ENCODE measurements at regions not wholly inside any gene's neighbourhood (a gene's known extent, or its start where the extent isn't known, plus 50 kb on each side); places are given as distances from the start of the nearest gene placed in this dataset.
"Not testable (repeated sequence)": the region's sequence is repeated elsewhere in the genome, so short reads cannot be mapped to it uniquely, and the experiment has no call there.

DNA sequence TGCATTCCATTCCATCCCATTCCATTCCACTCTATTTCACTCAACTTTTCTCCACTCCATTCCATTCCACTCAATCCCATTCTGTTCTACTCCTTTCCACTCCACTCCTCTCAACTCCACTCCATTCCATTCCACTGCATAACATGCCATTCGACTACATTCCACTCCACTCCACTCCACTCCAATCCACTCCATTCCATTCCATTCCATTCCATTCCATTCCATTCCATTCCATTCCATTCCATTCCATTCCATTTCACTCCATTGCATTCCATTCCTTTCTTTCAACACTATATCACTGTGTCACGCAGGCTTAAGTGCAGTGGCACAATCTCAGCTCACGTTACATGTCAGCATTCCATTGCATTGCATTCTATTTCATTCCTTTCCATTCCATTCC is 1430.4 kb downstream of the TSPY10 start:
- not testable (repeated sequence) for H3K27me3 Mint-ChIP-seq, H3K4me1 Mint-ChIP-seq
- peaks cover 13% of the 10 kb centered on the region for H3K36me3 Mint-ChIP-seq (ENCODE audit: low read depth)

DNA sequence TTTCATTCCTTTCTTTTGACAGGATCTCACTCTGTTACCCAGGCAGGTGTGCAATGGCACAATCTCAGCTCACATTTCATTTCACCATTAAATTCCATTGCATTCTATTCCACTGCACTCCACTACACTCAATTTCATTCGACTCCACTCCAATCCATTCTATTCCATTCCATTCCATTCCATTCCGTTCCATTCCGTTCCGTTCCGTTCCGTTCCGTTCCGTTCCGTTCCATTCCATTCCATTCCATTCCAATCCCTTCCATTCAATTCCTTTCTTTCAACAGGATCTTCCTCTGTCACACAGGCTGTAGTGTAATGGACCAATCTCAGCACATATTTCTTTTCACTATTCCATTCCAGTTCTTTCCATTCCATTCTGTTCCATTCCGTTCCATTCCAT is 1445.7 kb downstream of the TSPY10 start:
- intact Hi-C loops (cut with micrococcal nuclease), result no loop called here
- H3K4me1 Mint-ChIP-seq, result no peaks in the 10 kb centered on the region
- H3K36me3 Mint-ChIP-seq (ENCODE audit: low read depth), result peaks cover 33% of the 10 kb centered on the region
- peaks cover 83% of the 10 kb centered on the region for H3K9me3 Mint-ChIP-seq
- H3K27ac Mint-ChIP-seq, result no peak overlapping the region
- no peak for DNase-seq
- no peak overlapping the region for H3K4me3 Mint-ChIP-seq
- no peaks in the 10 kb centered on the region for H3K27me3 Mint-ChIP-seq

More for the DNA sequence above, 1430.4 kb downstream of the TSPY10 start:
- peaks cover 71% of the 10 kb centered on the region for H3K9me3 Mint-ChIP-seq
- H3K27ac Mint-ChIP-seq; intact Hi-C loops (cut with micrococcal nuclease); H3K4me3 Mint-ChIP-seq; DNase-seq: not testable (repeated sequence)

DNA sequence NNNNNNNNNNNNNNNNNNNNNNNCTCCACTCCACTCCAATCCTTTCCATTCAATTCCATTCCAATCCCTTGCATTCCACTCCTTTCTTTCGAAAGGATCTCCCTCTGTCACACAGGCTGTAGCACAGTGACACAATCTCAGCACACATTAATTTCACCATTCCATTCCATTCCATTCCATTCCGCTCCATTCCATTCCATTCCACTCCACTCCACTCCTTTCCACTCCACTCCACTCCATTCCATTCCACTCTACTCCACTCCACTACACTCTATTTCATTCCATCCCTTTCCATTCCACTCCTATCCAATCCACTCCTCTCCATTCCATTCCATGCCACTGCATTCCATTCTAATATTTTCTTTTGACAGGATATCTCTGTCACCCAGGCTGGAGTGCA is 1459.0 kb downstream of the TSPY10 start:
- H3K36me3 Mint-ChIP-seq (ENCODE audit: low read depth), result peaks cover 38% of the 10 kb centered on the region
- H3K27me3 Mint-ChIP-seq, result no peaks in the 10 kb centered on the region

DNA sequence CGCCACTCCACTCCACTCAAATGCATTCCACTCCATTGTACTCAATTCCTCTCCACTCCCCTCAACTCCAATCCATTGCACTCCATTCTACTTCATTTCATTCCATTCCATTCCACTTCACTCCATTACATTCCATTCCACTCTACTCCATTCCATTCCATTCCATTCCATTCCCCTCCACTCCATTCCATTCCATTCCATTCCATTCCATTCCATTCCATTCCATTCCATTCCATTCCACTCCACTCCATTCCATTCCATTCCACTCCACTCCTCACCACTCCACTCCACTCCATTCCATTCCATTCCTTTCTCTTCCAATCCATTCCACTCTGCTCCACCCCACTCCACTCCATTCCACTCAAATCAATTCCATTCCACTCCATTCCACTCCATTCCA is 1459.9 kb downstream of the TSPY10 start:
- intact Hi-C loops (cut with micrococcal nuclease), result no loop called here
- peaks cover 33% of the 10 kb centered on the region for H3K36me3 Mint-ChIP-seq (ENCODE audit: low read depth)
- H3K27me3 Mint-ChIP-seq, result no peaks in the 10 kb centered on the region
- DNase-seq, result no peak
- H3K9me3 Mint-ChIP-seq, result peaks cover 86% of the 10 kb centered on the region
- no peak overlapping the region for H3K27ac Mint-ChIP-seq
- no peaks in the 10 kb centered on the region for H3K4me1 Mint-ChIP-seq
- H3K4me3 Mint-ChIP-seq, result no peak overlapping the region

More for the DNA sequence above, 1459.0 kb downstream of the TSPY10 start:
- intact Hi-C loops (cut with micrococcal nuclease), result no loop called here
- no peaks in the 10 kb centered on the region for H3K4me1 Mint-ChIP-seq
- no peak for DNase-seq
- H3K27ac Mint-ChIP-seq, result no peak overlapping the region
- H3K4me3 Mint-ChIP-seq, result no peak overlapping the region
- peaks cover 88% of the 10 kb centered on the region for H3K9me3 Mint-ChIP-seq

DNA sequence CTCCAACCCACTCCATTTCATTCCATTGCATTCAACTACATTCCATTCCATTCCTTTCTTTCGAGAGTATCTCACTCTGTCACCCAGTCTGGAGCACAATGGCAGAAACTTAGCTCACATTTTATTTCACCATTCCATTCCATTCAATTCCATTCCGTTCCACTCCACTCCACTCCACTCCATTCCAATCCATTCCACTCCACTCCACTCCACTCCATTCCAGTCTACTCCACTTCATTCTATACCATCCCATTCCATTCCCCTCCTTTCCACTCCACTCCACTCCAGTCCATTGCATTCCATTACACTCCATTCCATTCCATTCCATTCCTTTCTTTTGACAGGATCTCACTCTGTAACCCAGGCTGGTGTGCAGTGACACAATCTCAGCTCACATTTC is 1466.3 kb downstream of the TSPY10 start:
- Mint-ChIP-seq H3K27me3 (no peaks in the 10 kb centered on the region), H3K27ac (no peak overlapping the region), H3K9me3 (peaks cover 64% of the 10 kb centered on the region), H3K4me3 (no peak overlapping the region), H3K36me3 (ENCODE audit: low read depth) (peaks cover 24% of the 10 kb centered on the region), H3K4me1 (no peaks in the 10 kb centered on the region)
- DNase-seq, result no peak
- intact Hi-C loops (cut with micrococcal nuclease), result no loop called here

DNA sequence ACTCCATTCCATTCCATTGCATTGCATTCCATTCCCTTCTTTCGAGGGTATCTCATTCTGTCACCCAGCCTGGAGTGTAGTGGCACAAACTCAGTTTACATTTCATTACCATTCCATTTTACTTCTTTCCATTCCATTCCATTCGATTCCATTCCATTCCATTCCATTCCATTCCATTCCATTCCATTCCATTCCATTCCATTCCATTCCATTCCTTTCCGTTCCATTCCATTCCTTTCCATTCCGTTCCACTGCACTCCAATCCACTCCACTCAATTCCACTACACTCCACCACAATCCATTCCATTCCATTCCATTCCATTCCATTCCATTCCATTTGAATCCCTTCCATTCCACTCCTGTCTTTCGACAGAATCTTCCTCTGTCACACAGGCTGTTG is 1472.0 kb downstream of the TSPY10 start:
- H3K9me3 Mint-ChIP-seq, result peaks cover 51% of the 10 kb centered on the region

DNA sequence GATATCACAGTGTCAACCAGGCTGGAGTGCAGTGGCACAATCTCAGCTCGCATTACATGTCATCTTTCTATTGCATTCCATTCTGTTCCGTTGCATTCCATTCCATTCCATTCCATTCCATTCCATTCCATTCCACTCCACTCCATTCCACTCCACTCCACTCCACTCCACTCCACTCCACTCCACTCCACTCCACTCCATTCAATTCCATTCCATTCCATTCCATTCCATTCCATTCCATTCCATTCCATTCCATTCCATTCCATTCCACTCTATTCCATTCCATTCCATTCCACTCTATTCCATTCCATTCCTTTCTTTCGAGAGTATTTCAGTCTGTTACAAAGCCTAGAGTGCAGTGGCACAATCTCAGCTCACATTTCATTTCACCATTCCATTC is 1486.5 kb downstream of the TSPY10 start:
- H3K27me3 Mint-ChIP-seq; H3K4me1 Mint-ChIP-seq; H3K27ac Mint-ChIP-seq; H3K36me3 Mint-ChIP-seq (ENCODE audit: low read depth); intact Hi-C loops (cut with micrococcal nuclease); DNase-seq; H3K4me3 Mint-ChIP-seq: not testable (repeated sequence)
- peaks cover 72% of the 10 kb centered on the region for H3K9me3 Mint-ChIP-seq

More for the DNA sequence above, 1472.0 kb downstream of the TSPY10 start:
- intact Hi-C loops (cut with micrococcal nuclease); H3K27ac Mint-ChIP-seq; H3K4me3 Mint-ChIP-seq; H3K27me3 Mint-ChIP-seq; H3K4me1 Mint-ChIP-seq: not testable (repeated sequence)
- peaks cover 12% of the 10 kb centered on the region for H3K36me3 Mint-ChIP-seq (ENCODE audit: low read depth)
- DNase-seq, result peak; percentile 37

DNA sequence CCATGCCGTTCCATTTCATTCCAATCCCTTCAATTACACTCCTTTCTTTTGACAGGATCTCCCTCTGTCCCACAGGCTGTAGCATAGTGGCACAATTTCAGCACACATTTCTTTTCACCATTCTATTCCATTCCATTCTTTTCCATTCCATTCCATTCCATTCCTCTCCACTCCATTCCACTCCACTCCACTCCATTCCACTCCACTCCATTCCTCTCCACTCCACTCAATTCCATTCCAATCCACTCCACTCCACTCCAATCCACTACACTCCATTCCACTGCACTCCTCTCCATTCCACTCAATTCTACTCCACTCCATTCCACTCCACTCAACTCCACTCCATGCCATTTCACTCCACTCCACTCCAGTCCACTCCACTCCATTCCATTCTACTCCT is 1495.1 kb downstream of the TSPY10 start:
- no peak for DNase-seq
- H3K9me3 Mint-ChIP-seq, result peaks cover 81% of the 10 kb centered on the region
- intact Hi-C loops (cut with micrococcal nuclease), result no loop called here
- no peaks in the 10 kb centered on the region for H3K4me1 Mint-ChIP-seq
- no peak overlapping the region for H3K27ac Mint-ChIP-seq
- peaks cover 12% of the 10 kb centered on the region for H3K36me3 Mint-ChIP-seq (ENCODE audit: low read depth)
- no peaks in the 10 kb centered on the region for H3K27me3 Mint-ChIP-seq
- no peak overlapping the region for H3K4me3 Mint-ChIP-seq

DNA sequence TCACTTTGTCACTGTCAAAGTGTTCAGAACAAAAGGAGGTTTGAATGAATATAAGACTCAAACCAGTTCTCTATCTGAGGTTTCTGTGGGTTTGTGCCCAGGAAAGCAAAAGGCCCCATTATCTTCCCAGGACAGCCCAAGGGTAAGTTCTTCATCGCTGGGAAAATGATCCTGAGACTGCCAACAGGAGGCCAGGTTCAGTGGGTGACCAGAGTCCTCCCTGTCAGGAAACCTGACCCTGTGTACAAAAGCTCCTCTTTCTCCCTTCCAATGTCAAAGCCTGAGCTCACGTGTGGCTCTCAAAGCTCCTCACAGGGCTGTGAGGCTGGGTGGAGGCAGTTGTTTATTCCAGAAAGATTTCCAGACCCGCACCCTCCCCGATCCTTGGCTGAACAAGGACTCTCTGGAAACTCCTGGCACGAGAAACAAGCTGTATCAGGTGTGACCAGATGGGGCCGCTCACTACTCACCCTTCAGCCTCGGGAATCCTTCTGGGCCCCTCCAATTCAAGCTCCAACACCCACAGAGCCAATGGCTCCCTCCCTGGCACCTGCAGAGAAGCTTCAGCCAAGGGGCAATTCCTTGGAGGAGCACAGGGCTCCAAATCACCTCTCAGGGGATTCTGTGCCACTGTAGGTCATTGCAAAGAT is 1516.7 kb downstream of the TSPY10 start:
- DNase-seq, result no peak
- intact Hi-C loops (cut with micrococcal nuclease), result no loop called here
- H3K27ac Mint-ChIP-seq, result no peak overlapping the region
- peaks cover 25% of the 10 kb centered on the region for H3K9me3 Mint-ChIP-seq
- H3K36me3 Mint-ChIP-seq (ENCODE audit: low read depth), result peaks cover 2% of the 10 kb centered on the region
- no peak overlapping the region for H3K4me3 Mint-ChIP-seq
- no peaks in the 10 kb centered on the region for H3K4me1 Mint-ChIP-seq
- no peaks in the 10 kb centered on the region for H3K27me3 Mint-ChIP-seq

DNA sequence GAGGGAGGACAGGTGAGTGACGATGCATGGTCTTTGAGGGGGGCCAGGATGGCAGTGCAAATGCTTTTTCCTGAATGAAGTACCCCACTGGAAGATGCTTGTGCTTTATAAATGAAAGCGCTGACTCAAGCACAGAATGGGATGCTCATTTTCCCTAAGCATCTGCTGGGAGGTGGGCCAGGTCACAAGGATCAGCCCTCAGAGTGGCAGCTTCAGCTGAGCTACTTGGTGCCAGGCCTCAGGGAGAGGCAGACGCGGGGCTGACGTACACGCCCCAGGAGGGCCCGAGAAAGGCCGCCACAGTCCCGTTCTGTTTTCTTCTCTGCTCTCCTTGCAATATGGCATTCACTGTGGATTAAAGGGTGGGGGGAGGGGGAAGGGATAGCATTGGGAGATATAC is 1535.8 kb downstream of the TSPY10 start:
- peaks cover 3% of the 10 kb centered on the region for H3K9me3 Mint-ChIP-seq
- no peak overlapping the region for H3K4me3 Mint-ChIP-seq
- no peaks in the 10 kb centered on the region for H3K36me3 Mint-ChIP-seq (ENCODE audit: low read depth)
- no peak for DNase-seq
- no peaks in the 10 kb centered on the region for H3K27me3 Mint-ChIP-seq
- intact Hi-C loops (cut with micrococcal nuclease), result no loop called here
- no peak overlapping the region for H3K27ac Mint-ChIP-seq
- no peaks in the 10 kb centered on the region for H3K4me1 Mint-ChIP-seq

DNA sequence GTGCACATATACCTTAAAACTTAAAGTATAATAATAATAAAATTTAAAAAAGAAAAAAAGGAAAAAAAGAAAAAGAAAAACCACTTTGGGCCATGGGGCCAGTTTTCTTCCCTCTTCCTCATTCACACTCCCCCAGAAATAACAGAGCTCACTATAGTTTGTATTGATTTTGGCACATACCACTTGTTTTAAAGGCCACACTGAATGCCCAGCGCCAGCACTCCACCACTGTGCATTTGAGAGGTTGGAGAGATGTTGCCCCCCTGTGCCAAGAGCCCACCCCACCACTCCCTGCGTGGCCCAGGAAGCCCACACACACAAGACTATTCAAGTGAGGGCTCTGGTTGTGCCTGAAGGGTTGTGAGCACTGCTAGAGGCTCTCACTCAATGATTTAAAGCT is 1536.3 kb downstream of the TSPY10 start:
- H3K36me3 Mint-ChIP-seq (ENCODE audit: low read depth), result no peaks in the 10 kb centered on the region
- H3K4me3 Mint-ChIP-seq, result no peak overlapping the region
- peaks cover 3% of the 10 kb centered on the region for H3K9me3 Mint-ChIP-seq
- no peak overlapping the region for H3K27ac Mint-ChIP-seq
- H3K4me1 Mint-ChIP-seq, result no peaks in the 10 kb centered on the region
- no peaks in the 10 kb centered on the region for H3K27me3 Mint-ChIP-seq
- DNase-seq, result no peak
- intact Hi-C loops (cut with micrococcal nuclease), result no loop called here

DNA sequence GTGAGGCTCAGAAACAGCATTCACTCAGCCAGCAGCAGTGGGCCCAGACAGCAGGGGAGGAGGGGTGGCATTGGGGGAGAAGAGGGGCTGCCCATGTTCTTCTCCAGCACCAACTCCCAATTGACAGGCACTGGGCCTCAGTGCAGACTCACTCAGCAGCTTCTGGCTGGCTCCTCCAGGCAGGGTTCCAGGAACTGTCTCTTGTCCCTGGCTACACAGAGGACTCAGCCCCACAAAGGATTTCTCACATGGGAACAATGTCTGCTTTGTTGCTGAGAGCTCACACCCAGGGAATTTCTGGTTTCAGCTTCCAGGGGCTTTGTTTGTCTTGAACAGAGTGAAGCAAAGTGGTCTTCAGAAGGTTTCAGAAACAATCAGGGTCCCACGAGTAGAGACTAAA is 1536.7 kb downstream of the TSPY10 start:
- intact Hi-C loops (cut with micrococcal nuclease), result no loop called here
- no peaks in the 10 kb centered on the region for H3K36me3 Mint-ChIP-seq (ENCODE audit: low read depth)
- DNase-seq, result no peak
- no peaks in the 10 kb centered on the region for H3K27me3 Mint-ChIP-seq
- H3K4me1 Mint-ChIP-seq, result no peaks in the 10 kb centered on the region
- peaks cover 3% of the 10 kb centered on the region for H3K9me3 Mint-ChIP-seq
- H3K4me3 Mint-ChIP-seq, result no peak overlapping the region
- no peak overlapping the region for H3K27ac Mint-ChIP-seq

DNA sequence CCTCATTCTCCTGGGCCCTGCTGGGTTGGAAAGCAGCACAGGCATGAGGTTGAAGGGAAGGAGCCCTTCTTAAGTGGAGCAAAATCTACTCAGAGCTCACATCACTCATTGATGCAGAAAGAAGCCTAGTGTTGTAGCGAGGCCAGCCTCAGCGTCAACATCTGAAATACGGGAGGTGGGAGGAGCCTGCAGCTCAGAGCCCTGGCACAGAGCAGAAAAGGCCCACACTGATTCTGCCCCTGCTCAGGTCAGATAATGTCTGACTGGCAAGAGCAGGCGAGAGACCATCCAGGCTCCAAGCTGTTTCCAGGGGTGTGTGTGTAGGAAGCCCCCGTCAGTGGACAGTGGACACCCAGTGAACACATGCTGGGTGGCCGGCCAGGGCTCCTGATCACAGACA is 1541.6 kb downstream of the TSPY10 start:
- intact Hi-C loops (cut with micrococcal nuclease), result no loop called here
- Mint-ChIP-seq H3K4me3 (no peak overlapping the region), H3K9me3 (no peaks in the 10 kb centered on the region), H3K27ac (no peak overlapping the region), H3K27me3 (no peaks in the 10 kb centered on the region), H3K36me3 (ENCODE audit: low read depth) (no peaks in the 10 kb centered on the region), H3K4me1 (no peaks in the 10 kb centered on the region)
- DNase-seq, result no peak

DNA sequence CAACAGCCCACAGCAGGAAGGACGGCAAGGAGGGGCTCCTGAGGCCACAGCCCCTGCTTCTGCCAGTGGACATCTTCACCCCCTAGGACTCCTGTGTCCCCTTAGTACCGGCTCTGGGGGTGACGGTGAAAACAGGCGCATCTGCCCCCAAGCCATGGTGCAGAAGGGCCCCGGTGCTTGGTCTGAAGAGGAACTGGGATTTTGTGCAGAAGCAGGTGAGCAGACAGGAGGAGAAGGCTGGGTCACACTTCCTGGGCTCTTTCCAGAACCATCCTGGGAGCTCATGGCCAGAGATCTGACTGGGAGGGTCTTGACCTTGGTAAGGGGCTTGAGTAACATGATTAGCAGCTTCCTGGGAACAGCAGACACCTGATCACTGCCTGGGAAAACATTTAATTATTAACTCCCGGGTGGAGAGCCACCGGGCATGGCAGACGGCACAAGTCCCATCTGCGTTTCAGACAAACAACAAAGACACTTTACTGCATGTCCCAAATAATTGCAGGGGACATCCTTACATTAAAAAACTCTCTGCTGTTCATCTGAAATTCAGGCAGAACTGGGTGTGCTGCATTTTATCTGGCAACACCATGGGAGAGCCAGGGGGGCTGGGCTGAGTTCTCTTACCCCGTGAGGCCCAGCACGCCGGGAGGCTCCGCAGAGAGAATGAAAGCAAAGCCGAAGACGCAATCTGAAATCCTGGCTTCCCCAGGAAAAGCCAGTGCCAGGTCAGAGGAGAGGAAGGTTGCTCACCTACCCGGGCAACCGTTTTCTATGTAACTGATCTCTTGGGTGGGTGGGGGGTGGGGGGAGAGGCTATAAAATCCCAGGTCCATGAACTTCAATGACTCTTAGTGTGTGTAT is 1542.8 kb downstream of the TSPY10 start:
- Mint-ChIP-seq H3K27me3 (no peaks in the 10 kb centered on the region), H3K27ac (no peak overlapping the region), H3K9me3 (no peaks in the 10 kb centered on the region), H3K4me3 (no peak overlapping the region), H3K36me3 (ENCODE audit: low read depth) (no peaks in the 10 kb centered on the region), H3K4me1 (no peaks in the 10 kb centered on the region)
- no peak for DNase-seq
- intact Hi-C loops (cut with micrococcal nuclease), result no loop called here

Data from activated CD4-positive, alpha-beta T cell treated with anti-CD3 and anti-CD28 coated beads, Interleukin-2, amount 10 ng/mL, durations not matched to agents 24 days and 14 days (primary cell).